ENCODE measurements at regions not wholly inside any gene's neighbourhood (a gene's known extent, or its start where the extent isn't known, plus 50 kb on each side); places are given as distances from the start of the nearest gene placed in this dataset.

- DNase-seq = no peak
Measured at GRCh38 chr22:48881326-48881980, 946.2 kb downstream of the BRD1 start.

- DNase-seq = no peak
Measured at GRCh38 chr22:48880749-48881148, 946.9 kb downstream of the BRD1 start.

GRCh38 chr22:48876951-48877350, 950.7 kb downstream of the BRD1 start:
- DNase-seq = no peak

- DNase-seq = no peak
Measured at GRCh38 chr22:48874956-48875355, 952.7 kb downstream of the BRD1 start.

GRCh38 chr22:48873191-48873520, 954.5 kb downstream of the BRD1 start:
- DNase-seq = no peak

- no peak for DNase-seq
Measured at GRCh38 chr22:48872271-48873190, 955.1 kb downstream of the BRD1 start.

GRCh38 chr22:48871176-48871840, 956.4 kb downstream of the BRD1 start:
- DNase-seq = no peak

- DNase-seq = no peak
Measured at GRCh38 chr22:48870436-48870835, 957.2 kb downstream of the BRD1 start.

- DNase-seq = no peak
Measured at GRCh38 chr22:48869788-48870187, 957.9 kb downstream of the BRD1 start.

GRCh38 chr22:48869161-48869560, 958.5 kb downstream of the BRD1 start:
- DNase-seq = no peak

GRCh38 chr22:48868554-48868953, 959.1 kb downstream of the BRD1 start:
- DNase-seq = no peak

GRCh38 chr22:48867891-48868290, 959.8 kb downstream of the BRD1 start:
- DNase-seq = no peak

- no peak for DNase-seq
Measured at GRCh38 chr22:48866906-48867681, 960.6 kb downstream of the BRD1 start.

- DNase-seq = no peak
Measured at GRCh38 chr22:48864748-48865147, 962.9 kb downstream of the BRD1 start.

- DNase-seq = no peak
Measured at GRCh38 chr22:48863965-48864528, 963.6 kb downstream of the BRD1 start.

GRCh38 chr22:48860557-48860956, 967.1 kb downstream of the BRD1 start:
- no peak for DNase-seq

GRCh38 chr22:48858856-48859255, 968.8 kb downstream of the BRD1 start:
- DNase-seq = no peak

- no peak for DNase-seq
Measured at GRCh38 chr22:48858121-48858520, 969.6 kb downstream of the BRD1 start.

- DNase-seq = no peak
Measured at GRCh38 chr22:48857202-48857805, 970.4 kb downstream of the BRD1 start.

- DNase-seq = no peak
Measured at GRCh38 chr22:48856308-48856615, 971.4 kb downstream of the BRD1 start.

GRCh38 chr22:48855593-48856307, 971.9 kb downstream of the BRD1 start:
- no peak for DNase-seq

GRCh38 chr22:48855013-48855412, 972.7 kb downstream of the BRD1 start:
- DNase-seq = no peak

All from dermis blood vessel endothelial cell (primary cell).